Body of pancreas (tissue), 4 donors: ENCODE measurements at regions not wholly inside any gene's neighbourhood (a gene's known extent, or its start where the extent isn't known, plus 50 kb on each side); places are given as distances from the start of the nearest gene placed in this dataset.

Experiments
- ATAC-seq: fragments of 150-250 bp; one replicate; pipeline ENCODE4 v1.9.1; 2016
- DNase-seq, 4 donors: peaks; one replicate each; pipeline ENCODE4 v3.0.0-alpha.2; 2019
- H3K27ac ChIP-seq, 4 donors: fragments of 200-600 bp; sonication (generic); 1 replicate in 3 of 4; 2 replicates in 1 of 4; pipeline versions ENCODE4 v1.5.1 to v1.6.1; 2016 to 2019; ENCODE audit warnings: mild to moderate bottlenecking in 1 of 4, mixed read lengths in 1 of 4, moderate library complexity in 1 of 4
- H3K27me3 ChIP-seq, 2 donors: fragments of 200-600 bp; sonication (generic); one replicate each; pipeline ENCODE4 v1.6.0; 2016; ENCODE audit warnings: mild to moderate bottlenecking in 1 of 2
- H3K36me3 ChIP-seq, 2 donors: fragments of 200-600 bp; sonication (generic); replicated peaks in 1 of 2; 2 replicates each; pipeline ENCODE4 v1.5.1; 2016; ENCODE audit warnings: low read depth in 2 of 2; ENCODE audit not compliant: insufficient read depth in 1 of 2
- H3K4me1 ChIP-seq: fragments of 200-600 bp; sonication (generic); one replicate; pipeline ENCODE4 v1.6.0; 2016
- H3K4me3 ChIP-seq, 2 donors: fragments of 200-600 bp; sonication (generic); 1 replicate in 1 of 2; 2 replicates in 1 of 2; pipeline ENCODE4 v1.5.1; 2016 to 2019
- H3K9me3 ChIP-seq, 3 donors: fragments of 200-600 bp; sonication (generic); 1 replicate in 2 of 3; 2 replicates in 1 of 3; pipeline ENCODE4 v1.5.1; 2016
- POLR2A ChIP-seq, 3 donors: fragments of 450-650 bp; IDR thresholded peaks; one replicate each; pipeline ENCODE4 v1.6.1; 2016; ENCODE audit warnings: antibody characterized with exemption in 3 of 3, mild to moderate bottlenecking in 2 of 3
- WGBS, 2 donors: methylation state at CpG; one replicate each; pipeline ENCODE4 v1.1.5; 2017; 5-methylcytosine and 5-hydroxymethylcytosine counted together
- intact Hi-C: fragments of 100-400 bp; cut with DNase I; formaldehyde crosslinking; loops from one replicate; pipeline ENCODE4 v1.15.1; 2023
- TF ChIP-seq, protein P1 (sequence below), 7 experiments: fragments of 450-650 bp in 4 of 7; fragments of 200-600 bp in 3 of 7; sonication (generic) in 3 of 7; IDR thresholded peaks; one replicate each; pipeline ENCODE4 v1.5.1; 2016 to 2019; ENCODE audit warnings: antibody characterized with exemption in 7 of 7

DNA sequence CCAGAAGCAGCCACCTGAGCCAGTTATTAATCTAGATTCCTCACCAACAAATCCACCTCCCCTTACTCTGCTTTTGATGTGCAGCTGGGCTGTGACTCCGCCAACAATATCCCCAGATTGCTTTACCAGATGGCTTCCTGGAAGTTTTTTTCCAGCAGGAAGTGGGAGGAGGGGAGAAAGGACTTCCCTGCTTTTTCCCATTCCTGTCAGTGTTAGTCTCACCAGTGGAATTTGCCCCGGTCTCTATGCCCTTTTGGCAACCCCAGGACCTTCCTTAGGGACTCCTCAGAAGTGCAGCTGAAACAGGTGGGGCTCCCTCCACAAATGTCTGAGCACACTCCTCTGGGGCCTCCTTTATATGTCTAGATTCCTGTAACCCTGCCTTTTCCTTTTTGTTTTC is 465.2 kb upstream of the IGFBP7 start:
- Histone ChIP-seq H3K9me3 (no peaks in the 10 kb centered on the region), H3K27me3 (no peaks in the 10 kb centered on the region), H3K4me1 (no peaks in the 10 kb centered on the region), H3K4me3 (no peak overlapping the region), H3K27ac (no peak overlapping the region), H3K36me3 (no peaks in the 10 kb centered on the region)
- intact Hi-C loops: no loop called here
- DNase-seq: no peak
- 45 to 62% methylated on average over 2 of the region's 2 CpGs for WGBS, 2 donors
- no peak for TF ChIP-seq POLR2A (IDR thresholded peaks at IDR 0.05)
- TF ChIP-seq, protein P1, sequence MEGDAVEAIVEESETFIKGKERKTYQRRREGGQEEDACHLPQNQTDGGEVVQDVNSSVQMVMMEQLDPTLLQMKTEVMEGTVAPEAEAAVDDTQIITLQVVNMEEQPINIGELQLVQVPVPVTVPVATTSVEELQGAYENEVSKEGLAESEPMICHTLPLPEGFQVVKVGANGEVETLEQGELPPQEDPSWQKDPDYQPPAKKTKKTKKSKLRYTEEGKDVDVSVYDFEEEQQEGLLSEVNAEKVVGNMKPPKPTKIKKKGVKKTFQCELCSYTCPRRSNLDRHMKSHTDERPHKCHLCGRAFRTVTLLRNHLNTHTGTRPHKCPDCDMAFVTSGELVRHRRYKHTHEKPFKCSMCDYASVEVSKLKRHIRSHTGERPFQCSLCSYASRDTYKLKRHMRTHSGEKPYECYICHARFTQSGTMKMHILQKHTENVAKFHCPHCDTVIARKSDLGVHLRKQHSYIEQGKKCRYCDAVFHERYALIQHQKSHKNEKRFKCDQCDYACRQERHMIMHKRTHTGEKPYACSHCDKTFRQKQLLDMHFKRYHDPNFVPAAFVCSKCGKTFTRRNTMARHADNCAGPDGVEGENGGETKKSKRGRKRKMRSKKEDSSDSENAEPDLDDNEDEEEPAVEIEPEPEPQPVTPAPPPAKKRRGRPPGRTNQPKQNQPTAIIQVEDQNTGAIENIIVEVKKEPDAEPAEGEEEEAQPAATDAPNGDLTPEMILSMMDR (IDR thresholded peaks at IDR 0.05): no peak
- no peak for ATAC-seq

DNA sequence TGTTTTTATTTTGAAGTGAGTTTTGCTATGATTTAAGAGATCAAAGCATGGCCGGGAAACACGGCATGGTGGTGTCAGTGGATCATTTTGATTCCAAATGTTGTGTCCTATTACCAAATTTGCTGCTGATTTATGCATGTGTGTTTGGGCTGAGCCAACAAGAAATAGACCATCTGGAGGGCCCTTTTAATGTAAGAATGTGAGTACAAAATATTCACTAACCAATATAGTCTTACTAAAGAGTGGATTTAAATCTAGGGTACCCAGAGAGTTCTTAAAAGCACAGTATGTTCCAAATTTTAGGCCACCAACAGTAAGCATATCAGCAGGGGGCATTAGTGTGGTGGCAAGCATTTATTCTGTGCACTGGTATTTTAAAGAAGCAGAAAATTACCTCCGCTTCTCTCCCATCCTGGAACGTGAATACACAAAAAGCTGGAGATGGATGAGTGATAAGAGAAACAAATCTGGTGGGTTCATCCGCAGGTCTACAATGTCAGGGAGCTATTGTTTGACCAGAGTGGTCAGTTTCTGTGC is 444.4 kb upstream of the IGFBP7 start:
- intact Hi-C loops: no loop called here
- DNase-seq (no peak), ATAC-seq (no peak)
- Histone ChIP-seq H3K4me1 (no peaks in the 10 kb centered on the region), H3K9me3 (no peaks in the 10 kb centered on the region), H3K36me3 (no peaks in the 10 kb centered on the region), H3K27ac (no peak overlapping the region), H3K27me3 (no peaks in the 10 kb centered on the region), H3K4me3 (no peak overlapping the region)
- no peak for TF ChIP-seq POLR2A (IDR thresholded peaks at IDR 0.05)
- TF ChIP-seq, protein P1 (IDR thresholded peaks at IDR 0.05): no peak
- WGBS, 2 donors: 55 to 72% methylated on average over 5 of the region's 5 CpGs

DNA sequence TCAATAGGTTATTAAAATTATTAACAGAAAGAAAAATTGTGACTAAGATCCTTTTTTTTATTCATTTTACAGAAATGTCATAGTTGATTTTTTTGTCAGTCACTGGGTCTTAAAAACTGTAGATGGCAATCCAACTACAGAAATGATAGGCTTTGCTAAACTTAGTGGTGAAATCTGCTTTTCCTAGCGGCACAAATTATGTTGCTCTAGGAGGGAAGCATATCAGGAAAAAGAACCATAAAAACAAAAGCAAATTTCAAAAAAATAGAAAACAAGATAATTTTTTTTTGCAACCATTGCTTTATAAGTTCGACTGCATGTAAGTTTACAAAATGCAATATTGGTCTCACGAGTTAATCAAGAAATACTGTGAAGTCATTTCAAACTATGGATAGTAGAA is 443.5 kb upstream of the IGFBP7 start:
- no peaks in the 10 kb centered on the region for H3K9me3 ChIP-seq
- intact Hi-C loops: no loop called here
- 58 to 60% methylated on average over 3 of the region's 3 CpGs for WGBS, 2 donors

DNA sequence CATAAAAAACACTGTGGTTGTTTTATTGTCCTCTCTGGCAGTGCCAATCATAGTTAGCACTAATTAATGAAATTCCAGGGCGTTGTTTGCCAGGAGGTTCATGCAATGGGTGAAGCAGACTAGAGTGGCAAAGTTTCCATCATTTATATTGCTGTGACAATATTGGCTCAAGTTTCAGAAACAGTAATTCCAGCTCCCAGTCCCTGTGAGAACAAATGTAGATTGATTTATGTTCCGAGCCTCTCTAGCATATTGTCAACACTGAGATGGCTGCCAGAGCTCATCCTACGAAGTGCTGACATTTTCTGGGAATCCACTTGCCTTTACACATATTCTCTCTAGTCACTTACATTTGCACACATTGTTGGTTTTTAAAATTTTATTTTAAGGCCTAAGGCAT is 440.0 kb upstream of the IGFBP7 start:
- 19 to 20% methylated on average over 3 of the region's 3 CpGs for WGBS, 2 donors
- Histone ChIP-seq H3K4me3 (no peak overlapping the region), H3K4me1 (no peaks in the 10 kb centered on the region), H3K27ac (no peak overlapping the region), H3K9me3 (no peaks in the 10 kb centered on the region), H3K27me3 (no peaks in the 10 kb centered on the region), H3K36me3 (no peaks in the 10 kb centered on the region)
- TF ChIP-seq POLR2A (IDR thresholded peaks at IDR 0.05): no peak
- TF ChIP-seq, protein P1 (IDR thresholded peaks at IDR 0.05): no peak
- ATAC-seq (peak; percentile 38), DNase-seq (no peak)
- intact Hi-C loops: no loop called here

More for the DNA sequence above, 443.5 kb upstream of the IGFBP7 start:
- H3K4me1 ChIP-seq: no peaks in the 10 kb centered on the region
- no peak for DNase-seq
- no peak overlapping the region for H3K4me3 ChIP-seq
- TF ChIP-seq, protein P1 (IDR thresholded peaks at IDR 0.05): no peak
- no peak for TF ChIP-seq POLR2A (IDR thresholded peaks at IDR 0.05)
- H3K27me3 ChIP-seq: no peaks in the 10 kb centered on the region
- ATAC-seq: no peak
- no peaks in the 10 kb centered on the region for H3K36me3 ChIP-seq
- H3K27ac ChIP-seq: no peak overlapping the region

DNA sequence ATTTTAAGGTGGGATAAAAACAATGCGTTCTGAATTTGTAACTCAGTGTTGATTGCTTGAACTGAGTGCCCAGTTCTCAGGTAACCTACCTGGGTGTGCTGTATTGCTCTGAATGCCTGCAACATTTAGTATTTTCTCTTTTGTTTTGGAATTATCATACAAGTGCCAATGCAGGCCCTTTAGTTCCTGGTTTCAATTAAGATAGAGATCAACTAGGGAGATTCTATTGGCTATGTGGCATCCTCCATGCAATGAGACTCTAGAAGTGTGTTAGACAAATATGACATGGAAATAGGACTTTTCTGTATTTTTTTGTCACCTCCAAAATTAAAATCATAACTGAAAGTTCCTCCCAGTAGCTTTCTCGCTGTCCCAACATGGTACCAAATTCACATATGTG is 438.7 kb upstream of the IGFBP7 start:
- WGBS, 2 donors: 79 to 81% methylated on average over 2 of the region's 2 CpGs
- no peaks in the 10 kb centered on the region for H3K36me3 ChIP-seq
- TF ChIP-seq, protein P1 (IDR thresholded peaks at IDR 0.05): no peak
- TF ChIP-seq POLR2A (IDR thresholded peaks at IDR 0.05): no peak
- DNase-seq: no peak
- H3K4me3 ChIP-seq: no peak overlapping the region
- no peaks in the 10 kb centered on the region for H3K4me1 ChIP-seq
- intact Hi-C loops: no loop called here
- H3K9me3 ChIP-seq: no peaks in the 10 kb centered on the region
- no peak for ATAC-seq
- no peaks in the 10 kb centered on the region for H3K27me3 ChIP-seq
- H3K27ac ChIP-seq: no peak overlapping the region
